Hematopoietic multipotent progenitor cell treated with erythropoietin and hydrocortisone succinate and interleukin-3 and kit ligand, for 17 days (in vitro differentiated cells): ENCODE measurements at regions not wholly inside any gene's neighbourhood (a gene's known extent, or its start where the extent isn't known, plus 50 kb on each side); places are given as distances from the start of the nearest gene placed in this dataset.
"Not testable (repeated sequence)": the region's sequence is repeated elsewhere in the genome, so short reads cannot be mapped to it uniquely, and the experiment has no call there.

Source experiments
- DNase-seq: peaks from one replicate; pipeline ENCODE4 v3.0.0-alpha.2; 2015; ENCODE audit warnings: low spot score

- no peak for DNase-seq
Observed at GRCh38 chr2:117359266-117359914, 455.1 kb upstream of the DDX18 start.

DNA sequence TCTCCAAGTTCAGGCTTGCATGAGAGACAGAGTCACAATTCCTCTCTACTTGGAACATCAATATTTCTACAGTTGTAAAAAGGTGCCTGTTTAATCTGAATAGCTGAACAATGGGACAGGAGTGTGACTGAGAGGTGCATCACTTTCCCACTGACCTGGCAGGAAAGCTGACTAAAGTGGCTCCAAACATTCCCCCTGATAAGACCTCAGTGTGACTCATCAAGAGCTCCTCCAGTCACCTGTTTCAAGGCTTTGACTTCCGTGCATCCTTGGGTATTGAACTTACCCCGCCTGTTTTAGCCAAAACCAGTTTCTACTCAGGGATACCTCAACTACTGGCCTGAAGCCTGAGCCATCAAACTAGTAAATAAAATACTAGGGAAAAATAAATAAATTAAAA is 453.9 kb upstream of the DDX18 start:
- no peak for DNase-seq

DNA sequence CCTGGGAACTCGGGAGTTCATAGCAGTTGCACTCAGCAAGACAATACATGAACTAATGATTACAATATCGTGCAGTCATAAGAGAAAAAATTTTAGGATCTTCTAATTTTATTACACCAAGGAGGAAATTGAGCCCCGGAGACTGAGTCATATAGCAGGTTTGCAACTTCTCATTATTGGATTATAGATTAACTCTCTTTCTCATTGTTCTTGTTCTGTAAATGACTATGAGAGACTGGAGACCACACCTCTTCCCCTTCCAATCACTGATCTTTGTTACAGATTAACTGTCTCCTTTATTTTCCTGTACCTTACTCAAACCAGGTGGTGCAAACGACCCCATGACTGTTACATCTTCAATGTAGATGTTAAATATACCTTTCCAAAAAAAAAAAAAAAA is 435.8 kb upstream of the DDX18 start:
- no peak for DNase-seq

DNA sequence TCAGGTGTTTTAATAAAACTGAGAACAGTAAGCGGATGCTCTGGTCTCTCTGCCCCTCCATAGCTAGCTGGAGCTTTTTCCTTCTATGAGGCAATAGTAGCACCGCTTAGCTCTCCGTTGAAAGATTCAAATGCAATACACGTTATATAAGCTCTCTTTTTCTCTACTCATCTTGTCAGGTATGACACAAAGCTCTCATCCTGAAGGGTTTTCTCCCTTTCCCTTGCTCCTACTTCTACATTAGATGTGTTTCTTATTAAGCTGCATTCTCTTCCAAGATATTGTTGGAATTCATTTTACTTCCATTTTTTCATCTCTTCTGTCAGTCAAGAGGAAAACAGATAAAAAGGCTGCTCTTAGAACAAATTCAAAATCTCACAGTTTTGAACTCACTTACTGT is 434.6 kb upstream of the DDX18 start:
- no peak for DNase-seq

GRCh38 chr2:117383997-117384396 is 430.5 kb upstream of the DDX18 start:
- DNase-seq: not testable (repeated sequence)

GRCh38 chr2:117396161-117396560 is 418.3 kb upstream of the DDX18 start:
- DNase-seq: no peak

- DNase-seq: no peak
Observed at GRCh38 chr2:117401582-117401981, 412.9 kb upstream of the DDX18 start.

- no peak for DNase-seq
Observed at GRCh38 chr2:117406443-117406842, 408.0 kb upstream of the DDX18 start.

GRCh38 chr2:117407746-117408145 is 406.7 kb upstream of the DDX18 start:
- DNase-seq: no peak

GRCh38 chr2:117409443-117409842 is 405.0 kb upstream of the DDX18 start:
- no peak for DNase-seq

DNA sequence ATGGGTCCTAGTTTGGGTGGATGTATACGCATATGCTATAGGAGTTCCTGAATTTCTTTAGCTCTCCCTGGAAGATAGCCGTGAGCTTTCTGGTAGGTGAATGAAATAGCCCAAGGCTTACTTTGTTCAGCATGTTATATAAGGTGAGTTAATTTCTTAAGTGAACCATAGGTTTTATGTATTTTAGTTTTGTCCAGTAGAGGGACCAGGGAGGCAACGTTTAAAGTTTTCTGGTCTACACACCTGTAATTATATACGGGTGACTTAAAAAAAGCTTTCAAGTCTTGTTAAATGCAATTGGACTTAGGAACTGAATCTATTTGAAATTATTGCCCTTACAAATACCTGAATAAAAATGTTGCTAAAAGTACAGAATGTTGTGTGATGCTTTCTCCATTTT is 402.5 kb upstream of the DDX18 start:
- no peak for DNase-seq

DNA sequence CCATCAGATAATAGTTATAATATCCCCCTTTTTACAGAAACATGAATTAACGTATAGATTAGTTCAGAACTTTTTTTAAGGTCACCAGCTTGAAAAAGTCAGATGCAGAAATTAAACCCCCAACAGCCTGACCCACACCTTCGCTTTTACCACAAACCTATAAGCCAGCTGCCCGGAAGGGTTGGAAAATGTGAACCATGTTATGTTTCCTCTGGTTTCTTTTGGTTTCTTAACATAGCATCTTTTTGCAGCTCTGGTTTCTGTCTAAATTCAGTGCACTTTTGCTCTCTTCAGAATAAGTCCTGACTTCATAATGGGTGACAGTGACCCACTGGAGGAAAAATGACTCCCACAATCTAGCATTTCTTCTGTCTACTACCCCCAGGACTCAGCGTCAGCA is 381.7 kb upstream of the DDX18 start:
- DNase-seq: no peak

GRCh38 chr2:117436697-117437096 is 377.8 kb upstream of the DDX18 start:
- DNase-seq: no peak

DNA sequence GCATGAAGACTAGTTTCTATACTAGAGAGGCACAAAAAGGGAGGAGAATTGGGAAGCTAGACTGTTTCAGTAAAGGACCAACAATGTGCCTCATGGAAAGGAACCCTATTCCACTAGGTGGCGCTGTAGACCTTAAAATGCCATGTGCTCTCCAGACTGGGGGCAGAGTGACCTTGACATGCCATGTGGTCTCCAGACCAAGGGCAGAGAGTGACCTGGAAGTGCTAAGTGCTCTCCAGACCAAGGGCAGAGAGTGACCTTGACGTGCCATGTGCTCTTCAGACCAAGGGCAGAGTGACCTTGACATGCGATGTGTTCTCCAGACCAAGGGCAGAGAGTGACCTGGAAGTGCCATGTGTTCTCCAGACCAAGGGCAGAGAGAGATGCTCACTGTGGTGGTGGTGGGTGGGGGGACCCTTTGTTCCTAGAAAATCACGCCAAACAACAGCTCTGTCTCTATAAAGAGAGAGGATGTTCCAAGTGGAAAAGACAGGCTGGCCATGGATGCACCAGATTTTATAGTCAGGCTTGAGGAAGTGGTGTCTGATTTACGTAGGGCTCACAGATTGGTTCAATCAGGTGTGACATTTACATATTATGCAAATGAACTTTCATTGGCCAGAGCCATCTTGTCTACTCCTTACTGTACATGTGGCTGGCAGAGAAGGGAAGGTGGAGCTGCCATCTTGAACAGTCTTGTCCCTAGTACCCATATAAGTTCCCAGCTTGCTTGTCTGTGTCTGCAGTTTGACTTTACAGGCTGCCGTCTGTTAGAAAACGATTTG is 344.0 kb upstream of the DDX18 start:
- DNase-seq: peak; percentile 37

- DNase-seq: no peak
Observed at GRCh38 chr2:117481608-117482007, 332.9 kb upstream of the DDX18 start.

- DNase-seq: no peak
Observed at GRCh38 chr2:117485588-117485987, 328.9 kb upstream of the DDX18 start.

- no peak for DNase-seq
Observed at GRCh38 chr2:117486081-117486480, 328.4 kb upstream of the DDX18 start.

GRCh38 chr2:117492209-117492851 is 322.2 kb upstream of the DDX18 start:
- DNase-seq: no peak

GRCh38 chr2:117500721-117501120 is 313.8 kb upstream of the DDX18 start:
- no peak for DNase-seq

- no peak for DNase-seq
Observed at GRCh38 chr2:117502121-117502520, 312.4 kb upstream of the DDX18 start.

- no peak for DNase-seq
Observed at GRCh38 chr2:117512307-117512706, 302.2 kb upstream of the DDX18 start.

DNA sequence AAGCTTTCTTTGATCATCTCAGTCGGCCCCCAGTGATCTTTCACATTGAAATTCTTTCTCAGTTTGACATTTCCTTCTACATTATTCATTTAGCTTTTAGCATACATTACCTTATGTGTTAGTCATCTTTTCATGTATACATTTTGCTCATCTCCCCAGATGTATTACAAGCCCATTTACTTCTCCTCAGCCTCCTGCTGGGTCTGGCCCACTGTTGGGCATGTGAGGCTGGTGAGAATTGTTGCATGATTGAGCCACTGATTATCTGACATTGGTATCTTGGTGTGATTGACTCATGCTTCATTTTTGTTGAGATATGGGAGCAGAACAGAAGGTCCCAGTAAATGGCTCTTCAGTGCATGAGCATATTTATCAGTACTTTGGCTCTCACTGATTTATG is 300.1 kb upstream of the DDX18 start:
- no peak for DNase-seq

DNA sequence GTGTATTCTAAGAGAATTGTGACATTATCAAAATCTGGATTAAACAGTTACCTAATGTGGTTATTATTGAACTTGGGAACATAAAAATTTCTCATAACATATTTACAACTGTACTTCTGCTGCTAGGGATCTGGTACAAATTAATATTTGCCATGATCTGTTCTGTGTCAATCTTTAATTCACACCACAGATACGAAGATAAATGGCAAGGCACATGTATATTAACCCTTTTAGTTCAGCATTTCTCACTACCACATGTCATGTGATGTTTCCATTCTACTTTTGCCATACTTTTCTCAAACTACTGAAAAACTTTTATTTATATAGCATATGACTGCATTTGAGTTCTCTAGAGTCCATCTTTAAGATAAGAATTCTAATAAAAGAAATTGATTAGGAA is 295.3 kb upstream of the DDX18 start:
- DNase-seq: no peak
